ENCODE measurements at regions not wholly inside any gene's neighbourhood (a gene's known extent, or its start where the extent isn't known, plus 50 kb on each side); places are given as distances from the start of the nearest gene placed in this dataset.

DNA sequence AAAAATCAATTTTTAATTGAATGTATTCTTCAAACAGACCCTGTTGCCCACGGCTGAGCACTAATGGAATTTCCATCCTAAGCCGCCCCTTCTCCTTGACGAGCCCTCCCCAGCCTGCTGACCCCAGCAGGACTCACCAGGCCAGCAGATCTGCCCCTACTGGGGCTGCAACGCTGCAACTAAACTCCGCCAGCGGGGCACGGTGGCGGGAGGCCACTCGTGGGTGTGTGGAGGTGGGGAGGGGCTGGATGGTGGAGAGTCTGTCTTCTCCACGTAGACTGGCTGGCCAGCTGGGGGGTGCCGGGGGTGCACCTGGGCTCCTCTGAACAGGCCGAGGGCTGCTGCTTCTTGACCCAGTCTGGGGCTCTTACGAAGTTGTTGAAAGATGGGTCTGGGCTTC is 67.8 kb downstream of the ENGASE start:
- TF ChIP-seq, protein P1, sequence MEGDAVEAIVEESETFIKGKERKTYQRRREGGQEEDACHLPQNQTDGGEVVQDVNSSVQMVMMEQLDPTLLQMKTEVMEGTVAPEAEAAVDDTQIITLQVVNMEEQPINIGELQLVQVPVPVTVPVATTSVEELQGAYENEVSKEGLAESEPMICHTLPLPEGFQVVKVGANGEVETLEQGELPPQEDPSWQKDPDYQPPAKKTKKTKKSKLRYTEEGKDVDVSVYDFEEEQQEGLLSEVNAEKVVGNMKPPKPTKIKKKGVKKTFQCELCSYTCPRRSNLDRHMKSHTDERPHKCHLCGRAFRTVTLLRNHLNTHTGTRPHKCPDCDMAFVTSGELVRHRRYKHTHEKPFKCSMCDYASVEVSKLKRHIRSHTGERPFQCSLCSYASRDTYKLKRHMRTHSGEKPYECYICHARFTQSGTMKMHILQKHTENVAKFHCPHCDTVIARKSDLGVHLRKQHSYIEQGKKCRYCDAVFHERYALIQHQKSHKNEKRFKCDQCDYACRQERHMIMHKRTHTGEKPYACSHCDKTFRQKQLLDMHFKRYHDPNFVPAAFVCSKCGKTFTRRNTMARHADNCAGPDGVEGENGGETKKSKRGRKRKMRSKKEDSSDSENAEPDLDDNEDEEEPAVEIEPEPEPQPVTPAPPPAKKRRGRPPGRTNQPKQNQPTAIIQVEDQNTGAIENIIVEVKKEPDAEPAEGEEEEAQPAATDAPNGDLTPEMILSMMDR (IDR thresholded peaks at IDR 0.05) = no peak
- TF ChIP-seq POLR2A (IDR thresholded peaks at IDR 0.05) = no peak
